Spleen (tissue), 11 donors: ENCODE measurements at regions not wholly inside any gene's neighbourhood (a gene's known extent, or its start where the extent isn't known, plus 50 kb on each side); places are given as distances from the start of the nearest gene placed in this dataset.
A peak's percentile ranks its signal among the peaks of the same experiment; 100 is the strongest.

Source experiments
- DNase-seq: peaks from one replicate; pipeline ENCODE4 v3.0.0-alpha.2; 2020
- H3K27ac ChIP-seq, 8 donors: fragments of 200-600 bp; sonication (generic) in 7 of 8; 1 replicate in 4 of 8; 2 replicates in 4 of 8; pipeline versions ENCODE4 v1.5.0 to v1.8.0; 2016 to 2021; ENCODE audit warnings: inconsistent platforms in 4 of 8, mild to moderate bottlenecking in 4 of 8, moderate library complexity in 1 of 8
- H3K27me3 ChIP-seq, 7 donors: fragments of 200-600 bp; sonication (generic) in 6 of 7; replicated peaks in 1 of 7; 1 replicate in 4 of 7; 2 replicates in 3 of 7; pipeline versions ENCODE4 v1.5.0 to v1.8.0; 2016 to 2021; ENCODE audit warnings: inconsistent platforms in 3 of 7, mild to moderate bottlenecking in 1 of 7
- H3K36me3 ChIP-seq, 6 donors: fragments of 200-600 bp; sonication (generic) in 5 of 6; 1 replicate in 4 of 6; 2 replicates in 2 of 6; pipeline versions ENCODE4 v1.5.0 to v1.8.0; 2016 to 2021; ENCODE audit warnings: inconsistent platforms in 2 of 6
- H3K4me1 ChIP-seq, 6 donors: fragments of 200-600 bp; sonication (generic) in 5 of 6; 1 replicate in 3 of 6; 2 replicates in 3 of 6; pipeline versions ENCODE4 v1.5.0 to v1.8.0; 2016 to 2021; ENCODE audit warnings: inconsistent platforms in 3 of 6
- H3K4me3 ChIP-seq, 8 donors: fragments of 200-600 bp; sonication (generic) in 7 of 8; 1 replicate in 4 of 8; 2 replicates in 4 of 8; pipeline versions ENCODE4 v1.5.0 to v1.8.0; 2016 to 2021; ENCODE audit warnings: inconsistent platforms in 4 of 8, mild to moderate bottlenecking in 4 of 8, moderate library complexity in 2 of 8
- H3K9me3 ChIP-seq, 8 donors: fragments of 200-600 bp; sonication (generic) in 7 of 8; 1 replicate in 4 of 8; 2 replicates in 4 of 8; pipeline versions ENCODE4 v1.5.0 to v1.8.0; 2016 to 2021; ENCODE audit warnings: inconsistent platforms in 4 of 8
- CTCF ChIP-seq, 11 experiments: fragments of 200-600 bp in 7 of 11; fragments of 450-650 bp in 4 of 11; sonication (generic) in 4 of 11; IDR thresholded peaks in 8 of 11; conservative IDR thresholded peaks in 3 of 11; 1 replicate in 7 of 11; 2 replicates in 4 of 11; pipeline versions ENCODE4 v1.4.0 to v1.8.0; 2016 to 2021; ENCODE audit warnings: antibody characterized with exemption in 11 of 11, inconsistent platforms in 4 of 11, mild to moderate bottlenecking in 1 of 11
- POLR2A ChIP-seq, 3 donors: fragments of 450-650 bp; IDR thresholded peaks; one replicate each; pipeline ENCODE4 v1.5.1; 2017; ENCODE audit warnings: antibody characterized with exemption in 3 of 3, mild to moderate bottlenecking in 1 of 3
- POLR2AphosphoS5 ChIP-seq, 3 donors: sonication (generic); formaldehyde crosslinking; IDR thresholded peaks; one replicate each; pipeline ENCODE4 v1.5.1; 2017; ENCODE audit warnings: antibody characterized with exemption in 3 of 3
- WGBS, 5 donors: extraction: QIAGEN DNeasy Blood & Tissue Kit in 3 of 5; methylation state at CpG; one replicate each; pipeline versions ENCODE4 v1.1.5 to v1.1.7; 2013 to 2018; 5-methylcytosine and 5-hydroxymethylcytosine counted together
- intact Hi-C: fragments of 100-400 bp; cut with DNase I; formaldehyde crosslinking; loops from one replicate; pipeline ENCODE4 v1.15.0; 2023; ENCODE audit warnings: low total_unique reads
- donor health status: healthy with polysubstance abuse.
- donor health status: DM: no; HTN: no; CAD: no; lungs with moderate emphysema.
- donor health status: DM: no; HTN: no; CAD: no.
- donor health status: Bipolar disorder and iron deficiency.
- donor health status: healthy.
- donor health status: DM: no; HTN: no; CAD: no.
- donor health status: DM: yes; HTN: yes; CAD: no.

GRCh38 chr2:190119257-190119656 is 56.7 kb upstream of the MSTN start:
- H3K9me3 ChIP-seq: no peaks in the 10 kb centered on the region
- no peak overlapping the region for H3K4me3 ChIP-seq
- WGBS, 5 donors: 64 to 88% (median 78%) methylated on average over 14 of the region's 14 CpGs
- TF ChIP-seq CTCF (IDR thresholded peaks at IDR 0.05 in 8 of 11, conservative IDR thresholded peaks at IDR 0.05 in 3 of 11): no peak
- no peak for TF ChIP-seq POLR2AphosphoS5 (IDR thresholded peaks at IDR 0.05)
- no peak for TF ChIP-seq POLR2A (IDR thresholded peaks at IDR 0.05)
- peaks cover 0 to 8% (median 0%) of the 10 kb centered on the region in 6 donors for H3K4me1 ChIP-seq
- intact Hi-C loops: no loop called here
- H3K27me3 ChIP-seq: no peaks in the 10 kb centered on the region
- no peak for DNase-seq
- no peaks in the 10 kb centered on the region for H3K36me3 ChIP-seq
- peak overlapping the region in 2 of 8 donors; percentile 17 to 42 for H3K27ac ChIP-seq

GRCh38 chr2:190117305-190117704 is 54.8 kb upstream of the MSTN start:
- Histone ChIP-seq H3K9me3 (no peaks in the 10 kb centered on the region), H3K27ac (no peak overlapping the region), H3K4me1 (peaks cover 0 to 8% (median 0%) of the 10 kb centered on the region in 6 donors), H3K36me3 (no peaks in the 10 kb centered on the region), H3K27me3 (no peaks in the 10 kb centered on the region), H3K4me3 (no peak overlapping the region)
- TF ChIP-seq POLR2A (IDR thresholded peaks at IDR 0.05) (no peak), POLR2AphosphoS5 (IDR thresholded peaks at IDR 0.05) (no peak), CTCF (IDR thresholded peaks at IDR 0.05 in 8 of 11, conservative IDR thresholded peaks at IDR 0.05 in 3 of 11) (no peak)
- no peak for DNase-seq
- intact Hi-C loops: no loop called here
- WGBS, 5 donors: 96 to 100% (median 98%) methylated on average over 1 of the region's 1 CpG

- intact Hi-C loops: no loop called here
- Histone ChIP-seq H3K27ac (no peak overlapping the region), H3K4me1 (no peaks in the 10 kb centered on the region), H3K27me3 (no peaks in the 10 kb centered on the region), H3K36me3 (no peaks in the 10 kb centered on the region), H3K9me3 (no peaks in the 10 kb centered on the region), H3K4me3 (no peak overlapping the region)
- 85 to 96% (median 90%) methylated on average over 2 of the region's 2 CpGs for WGBS, 5 donors
- DNase-seq: no peak
- TF ChIP-seq CTCF (IDR thresholded peaks at IDR 0.05 in 8 of 11, conservative IDR thresholded peaks at IDR 0.05 in 3 of 11) (no peak), POLR2A (IDR thresholded peaks at IDR 0.05) (no peak), POLR2AphosphoS5 (IDR thresholded peaks at IDR 0.05) (no peak)
These were observed 50.5 kb upstream of the MSTN start for GRCh38 chr2:190113000-190113399.
